GM23338 (cell line): ENCODE measurements at regions not wholly inside any gene's neighbourhood (a gene's known extent, or its start where the extent isn't known, plus 50 kb on each side); places are given as distances from the start of the nearest gene placed in this dataset.

ENCODE experiments used
- ATAC-seq: fragments of 200-7000 bp; cut with Tn5 transposase; 3 replicates; pipeline ENCODE4 v1.9.1; 2020
- DNase-seq: peaks from one replicate; pipeline ENCODE4 v3.0.0-alpha.2; 2015; ENCODE audit warnings: low spot score
- H2AFZ ChIP-seq: fragments of 200-600 bp; sonication (generic); 2 replicates; pipeline ENCODE4 v1.8.0; 2016; ENCODE audit warnings: antibody characterized with exemption, mild to moderate bottlenecking, moderate library complexity
- H3F3A ChIP-seq: fragments of 200-600 bp; sonication (generic); replicated peaks from 2 replicates; pipeline ENCODE4 v1.8.0; 2017; ENCODE audit warnings: antibody characterized with exemption, mixed run types, low read depth
- H3K27ac ChIP-seq: fragments of 200-600 bp; sonication (generic); 2 replicates; pipeline ENCODE4 v1.6.1; 2016; ENCODE audit warnings: low read depth
- H3K27me3 ChIP-seq: fragments of 200-600 bp; sonication (generic); 2 replicates; pipeline ENCODE4 v1.8.0; 2016; ENCODE audit warnings: mild to moderate bottlenecking, mixed run types, moderate library complexity; ENCODE audit not compliant: insufficient read depth
- H3K36me3 ChIP-seq: fragments of 200-600 bp; sonication (generic); 2 replicates; pipeline ENCODE4 v1.8.0; 2016; ENCODE audit warnings: mild to moderate bottlenecking; ENCODE audit not compliant: insufficient read depth
- H3K4me1 ChIP-seq: fragments of 200-600 bp; sonication (generic); 2 replicates; pipeline ENCODE4 v1.8.0; 2016; ENCODE audit warnings: mild to moderate bottlenecking, moderate library complexity; ENCODE audit not compliant: insufficient read depth
- H3K4me2 ChIP-seq: fragments of 200-600 bp; sonication (generic); 2 replicates; pipeline ENCODE4 v1.7.1; 2017; ENCODE audit warnings: mixed run types
- H3K4me3 ChIP-seq: fragments of 200-600 bp; sonication (generic); 2 replicates; pipeline ENCODE4 v1.6.1; 2016; ENCODE audit warnings: mixed run types
- H3K79me2 ChIP-seq: fragments of 200-600 bp; sonication (generic); replicated peaks from 2 replicates; pipeline ENCODE4 v1.8.0; 2017; ENCODE audit warnings: mild to moderate bottlenecking; ENCODE audit not compliant: insufficient read depth
- H3K9me2 ChIP-seq: fragments of 200-600 bp; sonication (generic); 2 replicates; pipeline ENCODE4 v1.8.0; 2017; ENCODE audit not compliant: insufficient read depth
- H4K20me1 ChIP-seq: fragments of 200-600 bp; sonication (generic); replicated peaks from 2 replicates; pipeline ENCODE4 v1.8.0; 2017; ENCODE audit warnings: mild to moderate bottlenecking; ENCODE audit not compliant: insufficient read depth
- H3K27ac Mint-ChIP-seq: 2 replicates; pipeline ENCODE4 v1.8.0; 2020; ENCODE audit warnings: inconsistent platforms, mild to moderate bottlenecking, moderate library complexity, mixed read lengths
- H3K27me3 Mint-ChIP-seq: 3 replicates; pipeline ENCODE4 v1.8.0; 2022; ENCODE audit warnings: low read depth, mild to moderate bottlenecking, moderate library complexity, mixed read lengths, inconsistent platforms; ENCODE audit not compliant: insufficient read depth, poor library complexity
- H3K36me3 Mint-ChIP-seq: 3 replicates; pipeline ENCODE4 v1.8.0; 2021; ENCODE audit warnings: low read depth, mild to moderate bottlenecking, inconsistent platforms, moderate library complexity, mixed read lengths
- H3K4me1 Mint-ChIP-seq: 3 replicates; pipeline ENCODE4 v1.8.0; 2020; ENCODE audit warnings: mild to moderate bottlenecking, inconsistent platforms, mixed read lengths
- H3K4me3 Mint-ChIP-seq: 3 replicates; pipeline ENCODE4 v1.8.0; 2021; ENCODE audit warnings: moderate library complexity, mild to moderate bottlenecking, inconsistent platforms, mixed read lengths
- H3K9me3 Mint-ChIP-seq: 3 replicates; pipeline ENCODE4 v1.8.0; 2020; ENCODE audit warnings: moderate library complexity, mild to moderate bottlenecking, inconsistent platforms, mixed read lengths
- CREB1 ChIP-seq: fragments of 250-450 bp; sonication (Bioruptor Pico); IDR thresholded peaks from 2 replicates; pipeline ENCODE4 v1.5.0; 2020; ENCODE audit warnings: low read depth, mild to moderate bottlenecking, moderate library complexity
- EZH2 ChIP-seq: fragments of 200-600 bp; sonication (generic); IDR thresholded peaks from one replicate; pipeline ENCODE4 v1.8.0; 2017; ENCODE audit warnings: antibody characterized with exemption, mild to moderate bottlenecking, low read depth; ENCODE audit not compliant: unreplicated experiment
- EZH2phosphoT487 ChIP-seq: fragments of 200-600 bp; sonication (generic); IDR thresholded peaks from one replicate; pipeline ENCODE4 v1.8.1; 2018; ENCODE audit warnings: antibody characterized with exemption; ENCODE audit not compliant: unreplicated experiment
- JUNB ChIP-seq: IDR thresholded peaks from one replicate; pipeline ENCODE4 v1.6.1; 2016; ENCODE audit warnings: antibody characterized with exemption; ENCODE audit not compliant: unreplicated experiment
- NANOG ChIP-seq: IDR thresholded peaks from 2 replicates; pipeline ENCODE4 v1.6.1; 2016; ENCODE audit warnings: antibody characterized with exemption, borderline replicate concordance
- POLR2AphosphoS5 ChIP-seq: IDR thresholded peaks from 2 replicates; pipeline ENCODE4 v1.6.1; 2016; ENCODE audit warnings: antibody characterized with exemption, low read depth
- STAT1 ChIP-seq: IDR thresholded peaks from one replicate; pipeline ENCODE4 v1.6.1; 2016; ENCODE audit warnings: antibody characterized with exemption; ENCODE audit not compliant: unreplicated experiment
- ZNF114 ChIP-seq: fragments of 250-450 bp; sonication (Bioruptor Pico); IDR thresholded peaks from 2 replicates; pipeline ENCODE4 v1.5.0; 2020; ENCODE audit warnings: mild to moderate bottlenecking, moderate library complexity
- ZNF331 ChIP-seq: fragments of 250-450 bp; sonication (Bioruptor Pico); IDR thresholded peaks from 2 replicates; pipeline ENCODE4 v1.5.0; 2020; ENCODE audit warnings: low read depth, mild to moderate bottlenecking, moderate library complexity
- TF ChIP-seq, protein P1 (sequence below): IDR thresholded peaks from one replicate; pipeline ENCODE4 v1.6.1; 2018; ENCODE audit warnings: antibody characterized with exemption; ENCODE audit not compliant: unreplicated experiment
- TF ChIP-seq, protein P2 (sequence below): fragments of 250-450 bp; sonication (Bioruptor Pico); IDR thresholded peaks from 2 replicates; pipeline ENCODE4 v1.5.0; 2020; ENCODE audit warnings: mild to moderate bottlenecking, moderate library complexity
- TF ChIP-seq, protein P3 (sequence below): IDR thresholded peaks from 2 replicates; pipeline ENCODE4 v1.6.1; 2016; ENCODE audit warnings: antibody characterized with exemption
- TF ChIP-seq, protein P4 (sequence below), 2 experiments: fragments of 200-600 bp in 1 of 2; sonication (generic) in 1 of 2; conservative IDR thresholded peaks; 2 replicates each; pipeline versions ENCODE4 v1.5.1 to v1.6.1; 2016 to 2017; ENCODE audit warnings: antibody characterized with exemption in 2 of 2, low read depth in 2 of 2, mild to moderate bottlenecking in 2 of 2, moderate library complexity in 1 of 2

DNA sequence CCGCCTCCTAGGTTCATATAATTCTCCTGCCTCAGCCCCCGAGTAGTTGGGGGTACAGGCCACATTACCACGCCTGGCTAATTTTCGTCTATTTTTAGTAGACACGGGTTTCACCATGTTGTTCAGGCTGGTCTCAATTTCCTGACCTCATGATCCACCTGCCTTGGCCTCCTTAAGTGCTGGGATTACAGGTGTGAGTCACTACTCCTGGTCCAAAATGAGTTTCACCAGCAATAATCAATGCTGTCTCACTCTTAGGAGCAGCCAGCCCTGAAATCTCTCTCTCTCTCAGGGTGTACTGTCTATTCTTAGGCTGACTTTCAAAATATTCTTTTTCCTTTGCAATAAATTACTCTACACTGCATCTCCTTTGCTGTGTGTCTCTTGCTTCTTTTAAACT, 177.5 kb upstream of the HSFY2 start:
- H3K9me3 Mint-ChIP-seq, result peaks cover 12% of the 10 kb centered on the region
- H3K4me3 ChIP-seq, result no peak overlapping the region
- no peaks in the 10 kb centered on the region for H3F3A ChIP-seq
- H3K27ac Mint-ChIP-seq, result no peak overlapping the region
- H3K36me3 Mint-ChIP-seq, result peaks cover 12% of the 10 kb centered on the region
- H3K27me3 ChIP-seq, result no peaks in the 10 kb centered on the region
- no peaks in the 10 kb centered on the region for H3K9me2 ChIP-seq
- H3K27me3 Mint-ChIP-seq, result peaks cover under 1% of the 10 kb centered on the region
- H4K20me1 ChIP-seq, result no peaks in the 10 kb centered on the region
- H3K4me1 ChIP-seq, result peaks cover 18% of the 10 kb centered on the region
- H3K27ac ChIP-seq, result 0 out of 2 replicates have a peak overlapping the region, but pooled peaks have one; percentile 59
- DNase-seq (no peak), ATAC-seq (no peak)
- H3K4me1 Mint-ChIP-seq, result peaks cover 16% of the 10 kb centered on the region; the same call in 2 of the 3 replicates
- no peak for TF ChIP-seq CREB1 (CRISPR knock-in tag)
- TF ChIP-seq, protein P1, sequence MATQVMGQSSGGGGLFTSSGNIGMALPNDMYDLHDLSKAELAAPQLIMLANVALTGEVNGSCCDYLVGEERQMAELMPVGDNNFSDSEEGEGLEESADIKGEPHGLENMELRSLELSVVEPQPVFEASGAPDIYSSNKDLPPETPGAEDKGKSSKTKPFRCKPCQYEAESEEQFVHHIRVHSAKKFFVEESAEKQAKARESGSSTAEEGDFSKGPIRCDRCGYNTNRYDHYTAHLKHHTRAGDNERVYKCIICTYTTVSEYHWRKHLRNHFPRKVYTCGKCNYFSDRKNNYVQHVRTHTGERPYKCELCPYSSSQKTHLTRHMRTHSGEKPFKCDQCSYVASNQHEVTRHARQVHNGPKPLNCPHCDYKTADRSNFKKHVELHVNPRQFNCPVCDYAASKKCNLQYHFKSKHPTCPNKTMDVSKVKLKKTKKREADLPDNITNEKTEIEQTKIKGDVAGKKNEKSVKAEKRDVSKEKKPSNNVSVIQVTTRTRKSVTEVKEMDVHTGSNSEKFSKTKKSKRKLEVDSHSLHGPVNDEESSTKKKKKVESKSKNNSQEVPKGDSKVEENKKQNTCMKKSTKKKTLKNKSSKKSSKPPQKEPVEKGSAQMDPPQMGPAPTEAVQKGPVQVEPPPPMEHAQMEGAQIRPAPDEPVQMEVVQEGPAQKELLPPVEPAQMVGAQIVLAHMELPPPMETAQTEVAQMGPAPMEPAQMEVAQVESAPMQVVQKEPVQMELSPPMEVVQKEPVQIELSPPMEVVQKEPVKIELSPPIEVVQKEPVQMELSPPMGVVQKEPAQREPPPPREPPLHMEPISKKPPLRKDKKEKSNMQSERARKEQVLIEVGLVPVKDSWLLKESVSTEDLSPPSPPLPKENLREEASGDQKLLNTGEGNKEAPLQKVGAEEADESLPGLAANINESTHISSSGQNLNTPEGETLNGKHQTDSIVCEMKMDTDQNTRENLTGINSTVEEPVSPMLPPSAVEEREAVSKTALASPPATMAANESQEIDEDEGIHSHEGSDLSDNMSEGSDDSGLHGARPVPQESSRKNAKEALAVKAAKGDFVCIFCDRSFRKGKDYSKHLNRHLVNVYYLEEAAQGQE, result no peak
- no peak for TF ChIP-seq JUNB
- no peak for TF ChIP-seq EZH2
- TF ChIP-seq, protein P2, sequence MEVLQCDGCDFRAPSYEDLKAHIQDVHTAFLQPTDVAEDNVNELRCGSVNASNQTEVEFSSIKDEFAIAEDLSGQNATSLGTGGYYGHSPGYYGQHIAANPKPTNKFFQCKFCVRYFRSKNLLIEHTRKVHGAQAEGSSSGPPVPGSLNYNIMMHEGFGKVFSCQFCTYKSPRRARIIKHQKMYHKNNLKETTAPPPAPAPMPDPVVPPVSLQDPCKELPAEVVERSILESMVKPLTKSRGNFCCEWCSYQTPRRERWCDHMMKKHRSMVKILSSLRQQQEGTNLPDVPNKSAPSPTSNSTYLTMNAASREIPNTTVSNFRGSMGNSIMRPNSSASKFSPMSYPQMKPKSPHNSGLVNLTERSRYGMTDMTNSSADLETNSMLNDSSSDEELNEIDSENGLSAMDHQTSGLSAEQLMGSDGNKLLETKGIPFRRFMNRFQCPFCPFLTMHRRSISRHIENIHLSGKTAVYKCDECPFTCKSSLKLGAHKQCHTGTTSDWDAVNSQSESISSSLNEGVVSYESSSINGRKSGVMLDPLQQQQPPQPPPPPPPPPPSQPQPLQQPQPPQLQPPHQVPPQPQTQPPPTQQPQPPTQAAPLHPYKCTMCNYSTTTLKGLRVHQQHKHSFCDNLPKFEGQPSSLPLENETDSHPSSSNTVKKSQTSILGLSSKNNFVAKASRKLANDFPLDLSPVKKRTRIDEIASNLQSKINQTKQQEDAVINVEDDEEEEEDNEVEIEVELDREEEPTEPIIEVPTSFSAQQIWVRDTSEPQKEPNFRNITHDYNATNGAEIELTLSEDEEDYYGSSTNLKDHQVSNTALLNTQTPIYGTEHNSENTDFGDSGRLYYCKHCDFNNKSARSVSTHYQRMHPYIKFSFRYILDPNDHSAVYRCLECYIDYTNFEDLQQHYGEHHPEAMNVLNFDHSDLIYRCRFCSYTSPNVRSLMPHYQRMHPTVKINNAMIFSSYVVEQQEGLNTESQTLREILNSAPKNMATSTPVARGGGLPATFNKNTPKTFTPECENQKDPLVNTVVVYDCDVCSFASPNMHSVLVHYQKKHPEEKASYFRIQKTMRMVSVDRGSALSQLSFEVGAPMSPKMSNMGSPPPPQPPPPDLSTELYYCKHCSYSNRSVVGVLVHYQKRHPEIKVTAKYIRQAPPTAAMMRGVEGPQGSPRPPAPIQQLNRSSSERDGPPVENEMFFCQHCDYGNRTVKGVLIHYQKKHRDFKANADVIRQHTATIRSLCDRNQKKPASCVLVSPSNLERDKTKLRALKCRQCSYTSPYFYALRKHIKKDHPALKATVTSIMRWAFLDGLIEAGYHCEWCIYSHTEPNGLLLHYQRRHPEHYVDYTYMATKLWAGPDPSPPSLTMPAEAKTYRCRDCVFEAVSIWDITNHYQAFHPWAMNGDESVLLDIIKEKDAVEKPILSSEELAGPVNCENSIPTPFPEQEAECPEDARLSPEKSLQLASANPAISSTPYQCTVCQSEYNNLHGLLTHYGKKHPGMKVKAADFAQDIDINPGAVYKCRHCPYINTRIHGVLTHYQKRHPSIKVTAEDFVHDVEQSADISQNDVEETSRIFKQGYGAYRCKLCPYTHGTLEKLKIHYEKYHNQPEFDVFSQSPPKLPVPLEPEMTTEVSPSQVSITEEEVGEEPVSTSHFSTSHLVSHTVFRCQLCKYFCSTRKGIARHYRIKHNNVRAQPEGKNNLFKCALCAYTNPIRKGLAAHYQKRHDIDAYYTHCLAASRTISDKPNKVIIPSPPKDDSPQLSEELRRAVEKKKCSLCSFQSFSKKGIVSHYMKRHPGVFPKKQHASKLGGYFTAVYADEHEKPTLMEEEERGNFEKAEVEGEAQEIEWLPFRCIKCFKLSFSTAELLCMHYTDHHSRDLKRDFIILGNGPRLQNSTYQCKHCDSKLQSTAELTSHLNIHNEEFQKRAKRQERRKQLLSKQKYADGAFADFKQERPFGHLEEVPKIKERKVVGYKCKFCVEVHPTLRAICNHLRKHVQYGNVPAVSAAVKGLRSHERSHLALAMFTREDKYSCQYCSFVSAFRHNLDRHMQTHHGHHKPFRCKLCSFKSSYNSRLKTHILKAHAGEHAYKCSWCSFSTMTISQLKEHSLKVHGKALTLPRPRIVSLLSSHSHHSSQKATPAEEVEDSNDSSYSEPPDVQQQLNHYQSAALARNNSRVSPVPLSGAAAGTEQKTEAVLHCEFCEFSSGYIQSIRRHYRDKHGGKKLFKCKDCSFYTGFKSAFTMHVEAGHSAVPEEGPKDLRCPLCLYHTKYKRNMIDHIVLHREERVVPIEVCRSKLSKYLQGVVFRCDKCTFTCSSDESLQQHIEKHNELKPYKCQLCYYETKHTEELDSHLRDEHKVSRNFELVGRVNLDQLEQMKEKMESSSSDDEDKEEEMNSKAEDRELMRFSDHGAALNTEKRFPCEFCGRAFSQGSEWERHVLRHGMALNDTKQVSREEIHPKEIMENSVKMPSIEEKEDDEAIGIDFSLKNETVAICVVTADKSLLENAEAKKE (CRISPR knock-in tag), result no peak
- no peak for TF ChIP-seq POLR2AphosphoS5
- no peak for TF ChIP-seq ZNF114 (CRISPR knock-in tag)
- TF ChIP-seq EZH2phosphoT487, result no peak
- TF ChIP-seq ZNF331, result no peak
- no peak for TF ChIP-seq STAT1
- TF ChIP-seq NANOG, result no peak
- TF ChIP-seq, protein P3, sequence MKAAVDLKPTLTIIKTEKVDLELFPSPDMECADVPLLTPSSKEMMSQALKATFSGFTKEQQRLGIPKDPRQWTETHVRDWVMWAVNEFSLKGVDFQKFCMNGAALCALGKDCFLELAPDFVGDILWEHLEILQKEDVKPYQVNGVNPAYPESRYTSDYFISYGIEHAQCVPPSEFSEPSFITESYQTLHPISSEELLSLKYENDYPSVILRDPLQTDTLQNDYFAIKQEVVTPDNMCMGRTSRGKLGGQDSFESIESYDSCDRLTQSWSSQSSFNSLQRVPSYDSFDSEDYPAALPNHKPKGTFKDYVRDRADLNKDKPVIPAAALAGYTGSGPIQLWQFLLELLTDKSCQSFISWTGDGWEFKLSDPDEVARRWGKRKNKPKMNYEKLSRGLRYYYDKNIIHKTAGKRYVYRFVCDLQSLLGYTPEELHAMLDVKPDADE, result no peak
- TF ChIP-seq, protein P4, sequence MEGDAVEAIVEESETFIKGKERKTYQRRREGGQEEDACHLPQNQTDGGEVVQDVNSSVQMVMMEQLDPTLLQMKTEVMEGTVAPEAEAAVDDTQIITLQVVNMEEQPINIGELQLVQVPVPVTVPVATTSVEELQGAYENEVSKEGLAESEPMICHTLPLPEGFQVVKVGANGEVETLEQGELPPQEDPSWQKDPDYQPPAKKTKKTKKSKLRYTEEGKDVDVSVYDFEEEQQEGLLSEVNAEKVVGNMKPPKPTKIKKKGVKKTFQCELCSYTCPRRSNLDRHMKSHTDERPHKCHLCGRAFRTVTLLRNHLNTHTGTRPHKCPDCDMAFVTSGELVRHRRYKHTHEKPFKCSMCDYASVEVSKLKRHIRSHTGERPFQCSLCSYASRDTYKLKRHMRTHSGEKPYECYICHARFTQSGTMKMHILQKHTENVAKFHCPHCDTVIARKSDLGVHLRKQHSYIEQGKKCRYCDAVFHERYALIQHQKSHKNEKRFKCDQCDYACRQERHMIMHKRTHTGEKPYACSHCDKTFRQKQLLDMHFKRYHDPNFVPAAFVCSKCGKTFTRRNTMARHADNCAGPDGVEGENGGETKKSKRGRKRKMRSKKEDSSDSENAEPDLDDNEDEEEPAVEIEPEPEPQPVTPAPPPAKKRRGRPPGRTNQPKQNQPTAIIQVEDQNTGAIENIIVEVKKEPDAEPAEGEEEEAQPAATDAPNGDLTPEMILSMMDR (conservative IDR thresholded peaks at IDR 0.05; ENCODE audit: low read depth in 2 of 2), result no peak
- H3K4me2 ChIP-seq, result peak overlapping the region; percentile 38
- H3K79me2 ChIP-seq, result peaks cover 13% of the 10 kb centered on the region
- H3K4me3 Mint-ChIP-seq, result no peak overlapping the region
- H2AFZ ChIP-seq, result no peak overlapping the region
- no peaks in the 10 kb centered on the region for H3K36me3 ChIP-seq
